GM23248 (cell line): ENCODE measurements at regions not wholly inside any gene's neighbourhood (a gene's known extent, or its start where the extent isn't known, plus 50 kb on each side); places are given as distances from the start of the nearest gene placed in this dataset.
A peak's percentile ranks its signal among the peaks of the same experiment; 100 is the strongest.

Experiments used
- DNase-seq: peaks from one replicate; pipeline ENCODE4 v3.0.0-alpha.2; 2015
- H2AFZ ChIP-seq: fragments of 200-600 bp; sonication (generic); 2 replicates; pipeline ENCODE4 v1.6.1; 2016; ENCODE audit warnings: antibody characterized with exemption
- H3F3A ChIP-seq: fragments of 200-600 bp; sonication (generic); 2 replicates; pipeline ENCODE4 v1.6.1; 2016; ENCODE audit warnings: mild to moderate bottlenecking, antibody characterized with exemption, mixed run types; ENCODE audit not compliant: insufficient read depth
- H3K27ac ChIP-seq: fragments of 200-600 bp; sonication (generic); 2 replicates; pipeline ENCODE4 v1.5.1; 2016; ENCODE audit warnings: mild to moderate bottlenecking
- H3K27me3 ChIP-seq: fragments of 200-600 bp; sonication (generic); replicated peaks from 2 replicates; pipeline ENCODE4 v1.6.1; 2016; ENCODE audit warnings: mild to moderate bottlenecking; ENCODE audit not compliant: insufficient read depth
- H3K36me3 ChIP-seq: fragments of 200-600 bp; sonication (generic); 2 replicates; pipeline ENCODE4 v1.6.1; 2016; ENCODE audit warnings: low read depth, mild to moderate bottlenecking
- H3K4me1 ChIP-seq: fragments of 200-600 bp; sonication (generic); 2 replicates; pipeline ENCODE4 v1.6.1; 2016; ENCODE audit warnings: mild to moderate bottlenecking; ENCODE audit not compliant: insufficient read depth
- H3K4me2 ChIP-seq: fragments of 200-600 bp; sonication (generic); one replicate; pipeline ENCODE4 v1.6.1; 2016; ENCODE audit warnings: mild to moderate bottlenecking; ENCODE audit not compliant: unreplicated experiment
- H3K4me3 ChIP-seq: fragments of 200-600 bp; sonication (generic); 2 replicates; pipeline ENCODE4 v1.5.1; 2016; ENCODE audit warnings: mild to moderate bottlenecking
- H3K79me2 ChIP-seq: fragments of 200-600 bp; sonication (generic); 2 replicates; pipeline ENCODE4 v1.6.1; 2016; ENCODE audit warnings: mild to moderate bottlenecking; ENCODE audit not compliant: insufficient read depth
- H3K9ac ChIP-seq: fragments of 200-600 bp; sonication (generic); 2 replicates; pipeline ENCODE4 v1.6.1; 2016; ENCODE audit warnings: mild to moderate bottlenecking
- H3K9me2 ChIP-seq: fragments of 200-600 bp; sonication (generic); 2 replicates; pipeline ENCODE4 v1.6.1; 2016; ENCODE audit warnings: mixed run types, mild to moderate bottlenecking, moderate library complexity; ENCODE audit not compliant: insufficient read depth
- H3K9me3 ChIP-seq: fragments of 200-600 bp; sonication (generic); one replicate; pipeline ENCODE4 v1.6.1; 2017; ENCODE audit warnings: low read depth
- H4K20me1 ChIP-seq: fragments of 200-600 bp; sonication (generic); 2 replicates; pipeline ENCODE4 v1.6.0; 2016; ENCODE audit not compliant: insufficient read depth
- EZH2 ChIP-seq: fragments of 200-600 bp; sonication (generic); IDR thresholded peaks from 2 replicates; pipeline ENCODE4 v1.6.1; 2018; ENCODE audit warnings: antibody characterized with exemption, mild to moderate bottlenecking; ENCODE audit not compliant: insufficient read depth, poor library complexity, severe bottlenecking
- EZH2phosphoT487 ChIP-seq: fragments of 200-600 bp; sonication (generic); IDR thresholded peaks from 2 replicates; pipeline ENCODE4 v1.6.1; 2018; ENCODE audit warnings: antibody characterized with exemption, moderate library complexity, mild to moderate bottlenecking, low read depth; ENCODE audit not compliant: insufficient read depth
- WGBS, 2 experiments: methylation state at CpG; one replicate each; pipeline ENCODE4 v1.1.6; 2015 to 2017; ENCODE audit warnings: low lambda C conversion rate in 2 of 2, low coverage in 1 of 2; ENCODE audit errors: missing lambda C conversion rate in 2 of 2; 5-methylcytosine and 5-hydroxymethylcytosine counted together
- in situ Hi-C: fragments of 300-500 bp; cut with MboI; formaldehyde crosslinking; loops from 2 replicates; pipeline ENCODE4 v1.15.0; 2020

GRCh38 chr6:125393449-125393858 is 91.7 kb upstream of the HDDC2 start:
- no peaks in the 10 kb centered on the region for H3K27me3 ChIP-seq
- DNase-seq, result no peak
- H3K9me2 ChIP-seq, result no peaks in the 10 kb centered on the region
- H4K20me1 ChIP-seq, result no peaks in the 10 kb centered on the region
- H3K36me3 ChIP-seq, result no peaks in the 10 kb centered on the region
- H3K9ac ChIP-seq, result no peak overlapping the region
- no peak overlapping the region for H3K4me3 ChIP-seq
- no peak overlapping the region for H3K27ac ChIP-seq
- no peaks in the 10 kb centered on the region for H3K79me2 ChIP-seq
- in situ Hi-C loops, result no loop called here
- H3K4me2 ChIP-seq, result no peak overlapping the region
- H3F3A ChIP-seq, result no peaks in the 10 kb centered on the region
- no peaks in the 10 kb centered on the region for H3K9me3 ChIP-seq
- TF ChIP-seq EZH2 (no peak), EZH2phosphoT487 (no peak)
- H3K4me1 ChIP-seq, result no peaks in the 10 kb centered on the region
- H2AFZ ChIP-seq, result no peak overlapping the region
- 29 to 30% methylated on average over 1 of the region's 1 CpG for WGBS, 2 experiments

GRCh38 chr6:125406741-125407140 is 105.0 kb upstream of the HDDC2 start:
- Histone ChIP-seq H3F3A (no peaks in the 10 kb centered on the region), H3K36me3 (no peaks in the 10 kb centered on the region), H3K9me3 (no peaks in the 10 kb centered on the region), H3K9ac (no peak overlapping the region), H3K4me1 (no peaks in the 10 kb centered on the region), H2AFZ (no peak overlapping the region), H4K20me1 (no peaks in the 10 kb centered on the region), H3K9me2 (no peaks in the 10 kb centered on the region), H3K79me2 (no peaks in the 10 kb centered on the region), H3K27ac (no peak overlapping the region), H3K27me3 (no peaks in the 10 kb centered on the region), H3K4me2 (no peak overlapping the region), H3K4me3 (no peak overlapping the region)
- in situ Hi-C loops, result no loop called here
- TF ChIP-seq EZH2phosphoT487, result no peak
- no peak for TF ChIP-seq EZH2
- 2 to 30% methylated on average over 1 of the region's 1 CpG for WGBS, 2 experiments
- DNase-seq, result no peak

- Histone ChIP-seq H2AFZ (no peak overlapping the region), H3K79me2 (no peaks in the 10 kb centered on the region), H3K27ac (no peak overlapping the region), H3K4me2 (no peak overlapping the region), H3F3A (no peaks in the 10 kb centered on the region), H3K36me3 (no peaks in the 10 kb centered on the region), H3K27me3 (no peaks in the 10 kb centered on the region), H3K4me3 (no peak overlapping the region), H3K4me1 (no peaks in the 10 kb centered on the region), H3K9me3 (no peaks in the 10 kb centered on the region), H4K20me1 (no peaks in the 10 kb centered on the region), H3K9me2 (no peaks in the 10 kb centered on the region), H3K9ac (no peak overlapping the region)
- in situ Hi-C loops, result no loop called here
- DNase-seq, result no peak
- no peak for TF ChIP-seq EZH2phosphoT487
- no peak for TF ChIP-seq EZH2
- WGBS, 2 experiments, result 12 to 19% methylated on average over 2 of the region's 2 CpGs
These were observed 112.7 kb upstream of the HDDC2 start for GRCh38 chr6:125414507-125414906.

- Histone ChIP-seq H3F3A (no peaks in the 10 kb centered on the region), H3K9ac (no peak overlapping the region), H3K9me2 (no peaks in the 10 kb centered on the region), H2AFZ (no peak overlapping the region), H3K4me2 (no peak overlapping the region), H3K4me3 (no peak overlapping the region), H3K79me2 (no peaks in the 10 kb centered on the region), H3K4me1 (no peaks in the 10 kb centered on the region), H3K27ac (no peak overlapping the region), H3K36me3 (no peaks in the 10 kb centered on the region), H3K27me3 (no peaks in the 10 kb centered on the region), H3K9me3 (no peaks in the 10 kb centered on the region), H4K20me1 (no peaks in the 10 kb centered on the region)
- peak; percentile 10 for DNase-seq
- TF ChIP-seq EZH2, result no peak
- no peak for TF ChIP-seq EZH2phosphoT487
- WGBS, 2 experiments, result 36 to 56% methylated on average over 1 of the region's 1 CpG
- in situ Hi-C loops, result no loop called here
These were observed 114.1 kb upstream of the HDDC2 start for GRCh38 chr6:125415913-125416312.

GRCh38 chr6:125421836-125422235 is 120.1 kb upstream of the HDDC2 start:
- Histone ChIP-seq H3K27ac (no peak overlapping the region), H3K4me2 (no peak overlapping the region), H3K27me3 (no peaks in the 10 kb centered on the region), H4K20me1 (no peaks in the 10 kb centered on the region), H3K36me3 (no peaks in the 10 kb centered on the region), H3K9me2 (no peaks in the 10 kb centered on the region), H3K9ac (no peak overlapping the region), H2AFZ (no peak overlapping the region), H3K4me3 (no peak overlapping the region), H3K9me3 (no peaks in the 10 kb centered on the region), H3F3A (no peaks in the 10 kb centered on the region), H3K79me2 (no peaks in the 10 kb centered on the region), H3K4me1 (no peaks in the 10 kb centered on the region)
- no peak for TF ChIP-seq EZH2phosphoT487
- TF ChIP-seq EZH2, result no peak
- DNase-seq, result peak; percentile 32
- 11 to 14% methylated on average over 9 of the region's 9 CpGs for WGBS, 2 experiments
- in situ Hi-C loops, result no loop called here
